Tibial nerve (tissue), 4 donors: ENCODE measurements at regions not wholly inside any gene's neighbourhood (a gene's known extent, or its start where the extent isn't known, plus 50 kb on each side); places are given as distances from the start of the nearest gene placed in this dataset.

Experiments used
- DNase-seq, 2 donors: peaks; one replicate each; pipeline ENCODE4 v3.0.0-alpha.2; 2019; ENCODE audit warnings: low spot score in 2 of 2
- H3K27ac ChIP-seq, 4 donors: fragments of 200-600 bp; sonication (generic) in 3 of 4; one replicate each; pipeline ENCODE4 v1.5.1; 2017 to 2019; ENCODE audit warnings: mild to moderate bottlenecking in 1 of 4
- H3K27me3 ChIP-seq, 2 donors: fragments of 200-600 bp; sonication (generic) in 1 of 2; one replicate each; pipeline versions ENCODE4 v1.5.1 to v1.6.0; 2017 to 2019
- H3K36me3 ChIP-seq, 3 donors: fragments of 200-600 bp; sonication (generic); one replicate each; pipeline ENCODE4 v1.5.1; 2018 to 2019
- H3K4me1 ChIP-seq, 4 donors: fragments of 200-600 bp; sonication (generic) in 3 of 4; one replicate each; pipeline ENCODE4 v1.5.1; 2017 to 2019
- H3K4me3 ChIP-seq, 4 donors: fragments of 200-600 bp; sonication (generic) in 3 of 4; one replicate each; pipeline ENCODE4 v1.5.1; 2017 to 2019; ENCODE audit warnings: mild to moderate bottlenecking in 1 of 4, moderate library complexity in 1 of 4
- H3K9me3 ChIP-seq, 4 donors: fragments of 200-600 bp; sonication (generic) in 3 of 4; one replicate each; pipeline ENCODE4 v1.5.1; 2017 to 2019
- CTCF ChIP-seq, 5 experiments: fragments of 200-600 bp in 3 of 5; fragments of 450-650 bp in 2 of 5; sonication (generic) in 3 of 5; IDR thresholded peaks; one replicate each; pipeline ENCODE4 v1.5.1; 2016 to 2019; ENCODE audit warnings: antibody characterized with exemption in 5 of 5, mild to moderate bottlenecking in 3 of 5, moderate library complexity in 2 of 5
- EP300 ChIP-seq, 2 donors: sonication (generic); formaldehyde crosslinking; IDR thresholded peaks; one replicate each; pipeline ENCODE4 v1.6.1; 2017; ENCODE audit warnings: antibody characterized with exemption in 2 of 2, mild to moderate bottlenecking in 1 of 2
- POLR2A ChIP-seq, 2 donors: fragments of 450-650 bp; IDR thresholded peaks; one replicate each; pipeline ENCODE4 v1.6.1; 2017; ENCODE audit warnings: antibody characterized with exemption in 2 of 2, mild to moderate bottlenecking in 2 of 2, moderate library complexity in 2 of 2
- WGBS, 2 donors: methylation state at CpG; one replicate each; pipeline ENCODE4 v1.1.5; 2018; 5-methylcytosine and 5-hydroxymethylcytosine counted together

GRCh38 chr12:105622220-105622619 lies 291.7 kb downstream of the C12orf75 start:
- no peak for TF ChIP-seq EP300 (IDR thresholded peaks at IDR 0.05)
- TF ChIP-seq POLR2A (IDR thresholded peaks at IDR 0.05): no peak
- TF ChIP-seq CTCF (IDR thresholded peaks at IDR 0.05): no peak
- Histone ChIP-seq H3K36me3 (no peaks in the 10 kb centered on the region), H3K4me3 (no peak overlapping the region), H3K27ac (no peak overlapping the region), H3K4me1 (no peaks in the 10 kb centered on the region), H3K27me3 (no peaks in the 10 kb centered on the region), H3K9me3 (no peaks in the 10 kb centered on the region)
- WGBS, 2 donors: 72 to 77% methylated on average over 2 of the region's 2 CpGs
- DNase-seq: no peak

- no peak overlapping the region for H3K27ac ChIP-seq
- H3K4me1 ChIP-seq: no peaks in the 10 kb centered on the region
These were observed 292.6 kb downstream of the C12orf75 start for GRCh38 chr12:105622846-105623736.

GRCh38 chr12:105626653-105627052 lies 296.2 kb downstream of the C12orf75 start:
- H3K4me1 ChIP-seq: no peaks in the 10 kb centered on the region
- H3K4me3 ChIP-seq: no peak overlapping the region
- WGBS, 2 donors: 93 to 97% methylated on average over 3 of the region's 3 CpGs
- H3K27me3 ChIP-seq: no peaks in the 10 kb centered on the region
- H3K36me3 ChIP-seq: no peaks in the 10 kb centered on the region
- TF ChIP-seq CTCF (IDR thresholded peaks at IDR 0.05): no peak
- no peak for DNase-seq
- H3K9me3 ChIP-seq: no peaks in the 10 kb centered on the region
- H3K27ac ChIP-seq: no peak overlapping the region

More at GRCh38 chr12:105622846-105623736, 292.6 kb downstream of the C12orf75 start:
- Histone ChIP-seq H3K9me3 (no peaks in the 10 kb centered on the region), H3K36me3 (no peaks in the 10 kb centered on the region), H3K4me3 (no peak overlapping the region), H3K27me3 (no peaks in the 10 kb centered on the region)
- 67 to 73% methylated on average over 9 of the region's 9 CpGs for WGBS, 2 donors
- TF ChIP-seq EP300 (IDR thresholded peaks at IDR 0.05): no peak
- TF ChIP-seq POLR2A (IDR thresholded peaks at IDR 0.05): no peak
- no peak for TF ChIP-seq CTCF (IDR thresholded peaks at IDR 0.05)
- DNase-seq: no peak

GRCh38 chr12:105637470-105637869 lies 307.0 kb downstream of the C12orf75 start:
- no peak overlapping the region for H3K27ac ChIP-seq
- H3K9me3 ChIP-seq: peaks cover 0 to 22% (median 6%) of the 10 kb centered on the region in 4 donors
- H3K4me1 ChIP-seq: no peaks in the 10 kb centered on the region
- no peaks in the 10 kb centered on the region for H3K36me3 ChIP-seq
- no peak for DNase-seq
- H3K4me3 ChIP-seq: no peak overlapping the region
- H3K27me3 ChIP-seq: no peaks in the 10 kb centered on the region
- WGBS, 2 donors: 80 to 84% methylated on average over 2 of the region's 2 CpGs
- TF ChIP-seq POLR2A (IDR thresholded peaks at IDR 0.05) (no peak), EP300 (IDR thresholded peaks at IDR 0.05) (no peak), CTCF (IDR thresholded peaks at IDR 0.05) (no peak)

GRCh38 chr12:105640761-105641160 lies 310.3 kb downstream of the C12orf75 start:
- Histone ChIP-seq H3K4me1 (peaks cover 0 to 4% (median 0%) of the 10 kb centered on the region in 4 donors), H3K9me3 (peaks cover 0 to 22% (median 6%) of the 10 kb centered on the region in 4 donors), H3K27ac (no peak overlapping the region), H3K4me3 (no peak overlapping the region), H3K36me3 (no peaks in the 10 kb centered on the region), H3K27me3 (no peaks in the 10 kb centered on the region)
- no peak for DNase-seq
- 0 to 40% methylated on average over 1 of the region's 1 CpG for WGBS, 2 donors
- TF ChIP-seq EP300 (IDR thresholded peaks at IDR 0.05) (no peak), CTCF (IDR thresholded peaks at IDR 0.05) (no peak), POLR2A (IDR thresholded peaks at IDR 0.05) (no peak)
